ENCODE measurements at regions not wholly inside any gene's neighbourhood (a gene's known extent, or its start where the extent isn't known, plus 50 kb on each side); places are given as distances from the start of the nearest gene placed in this dataset.
"Not testable (repeated sequence)": the region's sequence is repeated elsewhere in the genome, so short reads cannot be mapped to it uniquely, and the experiment has no call there.

DNA sequence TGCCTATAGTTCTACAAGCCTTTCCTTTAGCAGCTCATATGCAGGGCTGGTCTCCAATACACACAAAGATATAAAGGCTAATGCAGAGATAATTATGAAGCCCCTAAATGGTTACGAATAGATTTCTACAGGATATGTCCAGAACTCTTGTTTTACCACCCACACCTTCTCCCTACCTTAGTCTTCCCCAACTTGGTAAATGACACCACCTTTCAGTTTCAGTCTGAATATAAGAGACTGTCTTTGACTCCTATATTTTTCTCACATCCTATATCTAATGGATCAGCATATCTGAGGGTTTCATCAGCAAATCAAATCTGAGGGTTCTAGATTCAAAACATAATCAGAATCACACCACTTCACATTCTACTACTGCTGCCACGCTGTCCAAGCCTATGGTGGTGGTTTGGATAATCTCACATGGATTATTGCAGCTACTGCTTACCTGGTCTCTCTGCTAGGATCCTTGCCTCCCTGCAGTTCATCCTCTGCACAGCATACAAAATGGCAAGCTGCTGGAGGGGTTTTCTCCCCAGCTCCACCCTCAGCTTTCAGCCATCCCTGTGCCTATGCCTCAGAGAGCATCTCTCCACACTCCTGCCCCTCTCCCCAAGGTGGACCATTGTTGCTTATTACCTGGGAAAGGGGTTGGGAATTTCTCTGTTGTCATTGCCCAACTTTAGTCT is 178.0 kb upstream of the SPOPL start:
- DNase-seq = no peak

GRCh38 chr2:138324068-138324771 is 177.3 kb upstream of the SPOPL start:
- DNase-seq = no peak

GRCh38 chr2:138327967-138328366 is 173.6 kb upstream of the SPOPL start:
- DNase-seq = no peak

GRCh38 chr2:138329162-138329561 is 172.4 kb upstream of the SPOPL start:
- no peak for DNase-seq

- no peak for DNase-seq
These were observed 172.0 kb upstream of the SPOPL start for GRCh38 chr2:138329591-138329990.

GRCh38 chr2:138333121-138333520 is 168.4 kb upstream of the SPOPL start:
- no peak for DNase-seq

- DNase-seq = no peak
These were observed 167.9 kb upstream of the SPOPL start for GRCh38 chr2:138333677-138334076.

GRCh38 chr2:138334323-138334722 is 167.2 kb upstream of the SPOPL start:
- no peak for DNase-seq

GRCh38 chr2:138335036-138335435 is 166.5 kb upstream of the SPOPL start:
- DNase-seq = no peak

DNA sequence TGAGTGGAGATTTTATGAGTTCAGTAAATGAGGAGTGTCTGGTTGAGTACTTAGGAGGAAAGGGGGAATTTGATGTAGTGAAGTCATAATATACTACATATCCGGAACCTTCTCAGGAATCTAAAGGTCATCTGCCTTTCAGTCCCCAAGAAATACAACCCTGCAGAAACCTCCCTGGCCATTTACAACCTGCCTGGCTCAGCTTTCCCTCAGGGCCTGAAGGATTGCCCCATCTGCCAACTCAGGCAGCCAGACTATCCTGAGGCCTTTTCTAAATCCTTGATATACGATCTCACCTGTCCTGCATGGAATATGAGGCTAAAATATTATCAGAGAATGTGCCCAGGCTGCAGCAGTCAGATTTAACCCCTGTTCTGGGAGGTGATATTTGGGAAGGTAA is 165.4 kb upstream of the SPOPL start:
- no peak for DNase-seq

GRCh38 chr2:138355244-138355643 is 146.3 kb upstream of the SPOPL start:
- DNase-seq = no peak

- DNase-seq = peak; percentile 71
These were observed 145.4 kb upstream of the SPOPL start for GRCh38 chr2:138356178-138356577.

DNA sequence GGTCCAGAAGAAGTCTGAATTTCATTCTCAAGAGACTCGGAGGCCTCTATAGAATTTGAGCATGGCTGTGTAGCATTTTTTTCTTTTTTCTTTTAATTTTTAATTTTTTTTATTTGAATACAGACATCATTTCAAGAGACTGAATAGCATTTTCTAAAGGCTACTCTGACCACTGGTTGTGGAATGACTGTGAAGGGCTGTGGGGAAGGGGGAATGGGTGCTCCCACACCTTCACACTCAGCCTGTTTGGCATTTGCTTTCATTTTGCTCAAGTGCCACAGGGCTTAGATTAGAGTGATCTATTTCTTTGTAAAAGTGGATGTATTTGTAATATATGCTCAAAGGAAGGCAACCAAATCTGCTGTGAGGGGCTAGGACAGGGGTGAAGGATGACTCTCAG is 142.0 kb upstream of the SPOPL start:
- DNase-seq = no peak

DNA sequence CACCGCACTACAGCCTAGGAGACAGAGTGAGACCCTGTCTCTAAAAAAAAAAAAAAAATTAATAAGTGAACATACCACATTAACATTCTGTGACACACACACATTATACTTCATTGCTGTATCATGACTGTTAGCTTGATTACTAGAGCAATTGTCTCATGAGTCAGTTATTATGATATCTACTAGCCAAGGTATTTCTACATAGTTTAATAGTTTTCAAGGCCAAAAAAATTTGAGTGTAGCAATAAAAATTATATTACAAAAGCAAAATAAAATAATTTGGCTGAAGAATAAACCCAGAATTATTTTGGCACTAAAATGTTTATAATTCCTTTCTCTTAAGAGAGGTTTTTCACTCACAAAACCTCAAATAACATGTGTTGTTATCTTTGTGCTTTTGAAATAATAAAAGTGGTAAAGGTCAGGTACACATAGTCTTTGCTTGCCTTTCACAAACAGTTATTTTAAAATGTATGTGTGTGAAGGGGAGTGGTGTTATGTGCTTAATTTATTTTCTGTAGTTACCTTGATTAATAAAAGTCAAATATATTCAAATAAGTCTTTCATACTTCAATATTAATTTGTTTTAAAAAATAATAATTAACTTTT is 136.9 kb upstream of the SPOPL start:
- DNase-seq = no peak

- DNase-seq = no peak
These were observed 136.0 kb upstream of the SPOPL start for GRCh38 chr2:138365581-138365980.

DNA sequence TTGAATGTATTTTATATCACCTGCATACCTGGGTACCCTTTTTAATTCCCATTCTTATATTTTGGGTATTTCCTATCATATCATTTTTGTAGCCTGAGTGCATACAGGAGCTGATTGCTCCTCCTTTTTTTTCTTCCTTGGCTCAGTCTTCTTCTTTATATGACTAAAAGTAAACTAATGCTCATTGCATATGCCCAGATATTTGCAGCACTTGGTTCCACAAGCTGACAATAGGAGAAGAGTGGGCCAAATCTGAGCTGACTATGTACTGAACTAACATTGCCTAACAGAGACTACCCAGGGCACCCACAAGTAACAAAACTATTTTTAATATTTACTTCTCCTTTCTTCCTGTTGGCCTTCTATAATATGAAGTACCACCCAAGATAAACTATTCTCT is 131.7 kb upstream of the SPOPL start:
- DNase-seq = no peak

GRCh38 chr2:138373993-138374408 is 127.6 kb upstream of the SPOPL start:
- DNase-seq = peak; percentile 73

- DNase-seq = no peak
These were observed 120.2 kb upstream of the SPOPL start for GRCh38 chr2:138381373-138381772.

GRCh38 chr2:138382672-138383071 is 118.9 kb upstream of the SPOPL start:
- no peak for DNase-seq

DNA sequence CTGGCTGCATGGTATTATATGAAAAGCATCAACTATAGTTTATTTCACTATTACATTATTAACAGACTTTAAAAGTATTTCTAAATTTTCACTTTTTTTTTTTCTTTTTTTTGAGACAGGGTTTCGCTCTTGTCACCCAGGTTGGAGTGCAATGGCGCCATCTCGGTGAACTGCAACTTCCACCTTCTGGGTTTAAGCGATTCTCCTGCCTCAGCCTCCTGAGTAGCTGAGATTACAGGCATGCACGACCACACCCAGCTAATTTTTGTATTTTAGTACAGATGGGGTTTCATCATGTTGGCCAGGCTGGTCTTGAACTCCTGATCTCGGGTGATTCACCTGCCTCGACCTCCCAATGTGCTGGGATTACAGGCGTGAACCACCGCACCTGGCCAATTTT is 115.4 kb upstream of the SPOPL start:
- DNase-seq = not testable (repeated sequence)

- no peak for DNase-seq
These were observed 112.5 kb upstream of the SPOPL start for GRCh38 chr2:138389063-138389462.

- peak; percentile 77 for DNase-seq
These were observed 111.1 kb upstream of the SPOPL start for GRCh38 chr2:138390316-138390945.

DNA sequence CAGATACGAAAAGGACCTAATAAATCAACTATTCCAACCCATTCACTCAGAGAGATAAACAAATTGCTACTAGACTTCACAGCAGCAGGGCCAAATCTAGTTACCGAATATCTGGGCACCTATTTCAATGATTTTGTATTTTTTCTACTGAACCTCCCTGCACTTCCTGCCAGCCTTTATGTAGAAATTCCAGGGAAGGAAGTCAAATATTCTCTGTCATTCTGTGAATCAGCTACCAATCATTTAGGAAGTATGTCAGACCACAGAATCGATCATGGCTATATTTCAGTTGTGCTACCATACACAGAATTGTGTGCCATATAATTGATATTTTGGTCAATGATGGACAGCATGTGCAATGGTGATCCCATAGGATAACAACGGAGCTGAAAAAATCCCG is 109.6 kb upstream of the SPOPL start:
- no peak for DNase-seq

Measured in eye (tissue), 1 donor.